IMR-90 (cell line): ENCODE measurements at regions not wholly inside any gene's neighbourhood (a gene's known extent, or its start where the extent isn't known, plus 50 kb on each side); places are given as distances from the start of the nearest gene placed in this dataset.

Source experiments
- ATAC-seq: fragments of 200-7000 bp; cut with Tn5 transposase; 2 replicates; pipeline ENCODE4 v1.9.1; 2020; ENCODE audit warnings: low read depth, mild to moderate bottlenecking, moderate library complexity
- BruUV-seq: library from RNA; stranded (reverse); fragments of 400-500 nt; replicated peaks from 2 replicates; lab custom pipeline; 2021; lab: Mats Ljungman, UMichigan
- CTCF ChIA-PET: fragments of 300-600 bp; formaldehyde crosslinking; extraction: SDS; loops from one replicate; lab custom pipeline; 2021; ENCODE audit warnings: antibody characterized with exemption; lab: Yijun Ruan, JAX
- POLR2A ChIA-PET: fragments of 300-600 bp; sonication (Branson Sonifier 250); formaldehyde crosslinking; loops from one replicate; lab custom pipeline; 2022; ENCODE audit warnings: antibody characterized with exemption; ENCODE audit not compliant: unreplicated experiment; lab: Charles Lee
- DNase-seq: peaks from one replicate; pipeline ENCODE4 v3.0.0; 2013
- H2AFZ ChIP-seq: replicated peaks from 2 replicates; pipeline ENCODE3; 2013; ENCODE audit warnings: low read length, mild to moderate bottlenecking; ENCODE audit not compliant: poor library complexity
- H2AK5ac ChIP-seq: 2 replicates; pipeline ENCODE4 v1.6.1; 2013; ENCODE audit warnings: low read depth, low read length, inconsistent platforms
- H2AK9ac ChIP-seq: replicated peaks from 2 replicates; pipeline ENCODE3; 2013; ENCODE audit warnings: mild to moderate bottlenecking, low read depth, low read length, moderate library complexity; ENCODE audit not compliant: poor library complexity
- H2BK120ac ChIP-seq: 2 replicates; pipeline ENCODE4 v1.6.1; 2013; ENCODE audit warnings: low read depth, low read length, inconsistent platforms
- H2BK15ac ChIP-seq: 3 replicates; pipeline ENCODE4 v1.6.1; 2013; ENCODE audit warnings: low read depth, low read length, inconsistent platforms
- H2BK20ac ChIP-seq: 2 replicates; pipeline ENCODE4 v1.6.1; 2013; ENCODE audit warnings: low read depth, mild to moderate bottlenecking, inconsistent platforms, low read length, moderate library complexity
- H2BK5ac ChIP-seq: 2 replicates; pipeline ENCODE4 v1.6.1; 2013; ENCODE audit warnings: mild to moderate bottlenecking, low read depth, low read length, inconsistent platforms; ENCODE audit not compliant: poor library complexity, severe bottlenecking
- H3K14ac ChIP-seq: replicated peaks from 2 replicates; pipeline ENCODE4 v1.6.1; 2013; ENCODE audit warnings: low read depth, low read length, inconsistent platforms
- H3K18ac ChIP-seq: 2 replicates; pipeline ENCODE4 v1.6.1; 2013; ENCODE audit warnings: low read depth, low read length, control low read depth
- H3K23ac ChIP-seq: 2 replicates; pipeline ENCODE4 v1.6.1; 2013; ENCODE audit warnings: low read depth, low read length, inconsistent platforms
- H3K27ac ChIP-seq: 2 replicates; pipeline ENCODE4 v1.5.1; 2013; ENCODE audit warnings: mild to moderate bottlenecking, control low read depth, low read length; ENCODE audit not compliant: insufficient read depth
- H3K27me3 ChIP-seq: 2 replicates; pipeline ENCODE4 v1.6.1; 2013; ENCODE audit warnings: low read length; ENCODE audit not compliant: control insufficient read depth, insufficient read depth
- H3K36me3 ChIP-seq: 2 replicates; pipeline ENCODE4 v1.6.1; 2013; ENCODE audit warnings: low read length, mixed read lengths; ENCODE audit not compliant: control insufficient read depth, insufficient read depth
- H3K4ac ChIP-seq: 2 replicates; pipeline ENCODE4 v1.6.1; 2013; ENCODE audit warnings: low read depth, low read length, inconsistent platforms
- H3K4me1 ChIP-seq: 2 replicates; pipeline ENCODE4 v1.6.1; 2013; ENCODE audit warnings: low read length, mixed read lengths; ENCODE audit not compliant: control insufficient read depth, insufficient read depth
- H3K4me2 ChIP-seq: 2 replicates; pipeline ENCODE4 v1.6.1; 2013; ENCODE audit warnings: low read depth, mild to moderate bottlenecking, control low read depth, low read length, moderate library complexity
- H3K4me3 ChIP-seq: 2 replicates; pipeline ENCODE4 v1.5.1; 2013; ENCODE audit warnings: low read depth, mild to moderate bottlenecking, control low read depth, low read length, moderate library complexity; ENCODE audit not compliant: insufficient read depth
- H3K56ac ChIP-seq: 2 replicates; pipeline ENCODE4 v1.6.1; 2013; ENCODE audit warnings: low read length, inconsistent platforms; ENCODE audit not compliant: insufficient read depth; ENCODE audit errors: extremely low read depth
- H3K79me1 ChIP-seq, 2 experiments: 2 replicates each; pipeline ENCODE4 v1.6.1; 2013; ENCODE audit warnings: low read length in 2 of 2, inconsistent platforms in 1 of 2, low read depth in 1 of 2
- H3K9ac ChIP-seq: 2 replicates; pipeline ENCODE4 v1.6.1; 2013; ENCODE audit warnings: low read depth, low read length, control low read depth
- H3K9me1 ChIP-seq: 2 replicates; pipeline ENCODE4 v1.6.1; 2013; ENCODE audit warnings: low read length, inconsistent platforms; ENCODE audit not compliant: insufficient read depth
- H3K9me3 ChIP-seq: 2 replicates; pipeline ENCODE4 v1.6.1; 2013; ENCODE audit warnings: low read length; ENCODE audit not compliant: control insufficient read depth, insufficient read depth
- H4K20me1 ChIP-seq: 2 replicates; pipeline ENCODE4 v1.6.1; 2013; ENCODE audit warnings: low read length, inconsistent platforms; ENCODE audit not compliant: insufficient read depth
- H4K5ac ChIP-seq: 2 replicates; pipeline ENCODE4 v1.6.1; 2013; ENCODE audit warnings: mild to moderate bottlenecking, low read depth, low read length, control low read depth
- H4K8ac ChIP-seq, 2 experiments: 2 replicates each; pipeline ENCODE4 v1.6.1; 2013; ENCODE audit warnings: low read depth in 2 of 2, low read length in 2 of 2, control low read depth in 1 of 2, inconsistent platforms in 1 of 2
- H4K91ac ChIP-seq: 2 replicates; pipeline ENCODE4 v1.6.1; 2013; ENCODE audit warnings: low read depth, low read length, inconsistent platforms; ENCODE audit not compliant: insufficient read depth
- BHLHE40 ChIP-seq: fragments of 150-350 bp; IDR thresholded peaks from 2 replicates; pipeline ENCODE4 v1.6.1; 2016; ENCODE audit warnings: mild to moderate bottlenecking, low read depth, low read length
- FOS ChIP-seq: fragments of 150-350 bp; IDR thresholded peaks from 2 replicates; pipeline ENCODE4 v1.6.1; 2016; ENCODE audit warnings: low read depth, low read length
- RAD21 ChIP-seq: IDR thresholded peaks from 2 replicates; pipeline ENCODE4 v1.6.1; 2012; ENCODE audit warnings: low read length, improper control_type of control experiment
- WGBS, 2 experiments: methylation state at CpG; one replicate each; pipeline versions ENCODE4 v1.1.5 to v1.1.7; 2013; ENCODE audit warnings: missing lambda C conversion rate in 2 of 2; ENCODE audit not compliant: insufficient read length in 1 of 2; ENCODE audit errors: extremely low coverage in 2 of 2; 5-methylcytosine and 5-hydroxymethylcytosine counted together
- dilution Hi-C: fragments of 300-500 bp; cut with HindIII; formaldehyde crosslinking; loops from one replicate; pipeline ENCODE4 v1.14.3; 2018; ENCODE audit warnings: low sequenced_read_pairs; ENCODE audit not compliant: unreplicated experiment
- in situ Hi-C: fragments of 300-500 bp; cut with MboI; formaldehyde crosslinking; loops from 3 replicates; pipeline ENCODE4 v1.14.3; 2019; ENCODE audit warnings: low sequenced_read_pairs, inconsistent platforms, mixed read lengths
- intact Hi-C: fragments of 100-400 bp; cut with micrococcal nuclease; formaldehyde crosslinking; loops from 2 replicates; pipeline ENCODE4 v1.10.0; 2022

DNA sequence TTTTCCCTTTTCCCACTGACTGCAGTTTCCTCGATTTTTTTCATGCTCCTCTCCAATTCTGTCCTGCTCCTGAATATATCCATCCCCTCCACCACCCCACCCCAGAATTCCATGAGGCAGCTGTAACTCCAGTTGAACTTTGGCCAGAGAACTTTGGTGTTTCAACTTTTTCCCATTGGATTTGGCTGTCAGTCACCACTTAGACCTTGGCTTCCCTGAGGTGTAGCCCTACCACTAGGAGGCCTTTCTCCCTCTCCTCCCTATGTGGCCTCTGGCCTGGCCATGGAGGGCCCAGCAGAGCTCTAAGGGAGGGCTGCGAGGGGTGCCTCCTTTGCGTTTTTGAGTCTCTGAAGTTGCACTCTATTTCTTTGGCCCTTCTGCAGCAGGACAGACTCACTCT, 261.3 kb downstream of the PIK3R1 start:
- no peak overlapping the region for H2AK5ac ChIP-seq
- H3K4me1 ChIP-seq = 0 out of 2 replicates have a peak, but pooled peaks cover 2% of the 10 kb centered on the region
- H4K8ac ChIP-seq = no peak overlapping the region
- H2AFZ ChIP-seq = no peak overlapping the region
- CTCF ChIA-PET = no interaction called here
- H3K9me3 ChIP-seq = no peaks in the 10 kb centered on the region
- in situ Hi-C loops (no loop called here), intact Hi-C loops (no loop called here), dilution Hi-C loops (no loop called here)
- no peaks in the 10 kb centered on the region for H3K79me1 ChIP-seq
- H2BK20ac ChIP-seq = no peak overlapping the region
- no peak overlapping the region for H2AK9ac ChIP-seq
- H3K14ac ChIP-seq = no peak overlapping the region
- no peak overlapping the region for H2BK15ac ChIP-seq
- H3K23ac ChIP-seq = no peak overlapping the region
- H3K4me2 ChIP-seq = no peak overlapping the region
- no peak overlapping the region for H2BK5ac ChIP-seq
- no peak overlapping the region for H3K56ac ChIP-seq
- H3K4me3 ChIP-seq = no peak overlapping the region
- no peaks in the 10 kb centered on the region for H3K27me3 ChIP-seq
- 71% methylated on average over 2 of the region's 3 CpGs; no CpG with 5 or more reads in 1 of the 2 experiments for WGBS, 2 experiments
- no peaks in the 10 kb centered on the region for H3K36me3 ChIP-seq
- no peaks in the 10 kb centered on the region for H3K9me1 ChIP-seq
- H3K4ac ChIP-seq = no peak overlapping the region
- no TSS peak for BruUV-seq
- H3K27ac ChIP-seq = no peak overlapping the region
- TF ChIP-seq RAD21 = no peak
- no peak for TF ChIP-seq BHLHE40
- TF ChIP-seq FOS = no peak
- H4K91ac ChIP-seq = no peak overlapping the region
- DNase-seq = no peak
- H4K20me1 ChIP-seq = no peaks in the 10 kb centered on the region
- H2BK120ac ChIP-seq = no peak overlapping the region
- H3K9ac ChIP-seq = no peak overlapping the region
- H4K5ac ChIP-seq = no peak overlapping the region
- no peak overlapping the region for H3K18ac ChIP-seq
- ATAC-seq = no peak
- POLR2A ChIA-PET = no interaction called here
